22Rv1 (cell line): ENCODE measurements at regions not wholly inside any gene's neighbourhood (a gene's known extent, or its start where the extent isn't known, plus 50 kb on each side); places are given as distances from the start of the nearest gene placed in this dataset.

Experiments used
- ZFX ChIP-seq: fragments of 450-650 bp; IDR thresholded peaks from 2 replicates; pipeline ENCODE4 v1.6.1; 2017; ENCODE audit warnings: antibody characterized with exemption, borderline replicate concordance
- TF ChIP-seq, protein P1 (sequence below): fragments of 450-650 bp; IDR thresholded peaks from 2 replicates; pipeline ENCODE4 v1.5.1; 2017; ENCODE audit warnings: mild to moderate bottlenecking

DNA sequence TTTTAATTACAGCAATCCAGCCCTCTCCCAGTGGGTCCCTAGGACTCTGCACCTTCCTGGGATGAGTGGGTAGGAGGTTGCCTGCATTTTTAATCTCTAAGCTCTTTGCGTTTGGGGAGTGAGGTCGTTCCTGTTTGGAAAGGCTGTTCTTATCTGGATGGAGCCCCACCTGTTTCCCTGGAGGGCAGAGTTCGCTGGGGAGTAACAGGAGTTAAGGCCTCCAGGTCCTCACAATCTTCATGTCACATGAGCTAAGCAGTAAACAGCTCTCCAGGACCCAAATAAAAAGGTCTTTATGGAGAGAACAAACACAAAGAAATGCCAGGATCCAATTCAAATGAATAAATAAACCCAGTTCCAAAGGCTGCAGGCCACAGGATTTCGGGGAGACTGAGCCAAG, 56.0 kb upstream of the RFLNA start:
- TF ChIP-seq, protein P1, sequence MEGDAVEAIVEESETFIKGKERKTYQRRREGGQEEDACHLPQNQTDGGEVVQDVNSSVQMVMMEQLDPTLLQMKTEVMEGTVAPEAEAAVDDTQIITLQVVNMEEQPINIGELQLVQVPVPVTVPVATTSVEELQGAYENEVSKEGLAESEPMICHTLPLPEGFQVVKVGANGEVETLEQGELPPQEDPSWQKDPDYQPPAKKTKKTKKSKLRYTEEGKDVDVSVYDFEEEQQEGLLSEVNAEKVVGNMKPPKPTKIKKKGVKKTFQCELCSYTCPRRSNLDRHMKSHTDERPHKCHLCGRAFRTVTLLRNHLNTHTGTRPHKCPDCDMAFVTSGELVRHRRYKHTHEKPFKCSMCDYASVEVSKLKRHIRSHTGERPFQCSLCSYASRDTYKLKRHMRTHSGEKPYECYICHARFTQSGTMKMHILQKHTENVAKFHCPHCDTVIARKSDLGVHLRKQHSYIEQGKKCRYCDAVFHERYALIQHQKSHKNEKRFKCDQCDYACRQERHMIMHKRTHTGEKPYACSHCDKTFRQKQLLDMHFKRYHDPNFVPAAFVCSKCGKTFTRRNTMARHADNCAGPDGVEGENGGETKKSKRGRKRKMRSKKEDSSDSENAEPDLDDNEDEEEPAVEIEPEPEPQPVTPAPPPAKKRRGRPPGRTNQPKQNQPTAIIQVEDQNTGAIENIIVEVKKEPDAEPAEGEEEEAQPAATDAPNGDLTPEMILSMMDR = no peak
- no peak for TF ChIP-seq ZFX
